SK-N-MC (cell line): ENCODE measurements at regions not wholly inside any gene's neighbourhood (a gene's known extent, or its start where the extent isn't known, plus 50 kb on each side); places are given as distances from the start of the nearest gene placed in this dataset.

ENCODE experiments used
- EZH2 ChIP-seq: fragments of 200-600 bp; sonication (generic); IDR thresholded peaks from one replicate; pipeline ENCODE4 v1.6.1; 2017; ENCODE audit warnings: antibody characterized with exemption
- FOXP2 ChIP-seq: optimal IDR thresholded peaks from 2 replicates; pipeline ENCODE3; 2011; ENCODE audit warnings: mild to moderate bottlenecking, moderate library complexity; ENCODE audit not compliant: insufficient read depth; ENCODE audit errors: extremely low read length, control extremely low read depth
- POLR2AphosphoS5 ChIP-seq: IDR thresholded peaks from 2 replicates; pipeline ENCODE4 v1.6.1; 2012; ENCODE audit warnings: mild to moderate bottlenecking, low read depth, low read length, borderline replicate concordance

DNA sequence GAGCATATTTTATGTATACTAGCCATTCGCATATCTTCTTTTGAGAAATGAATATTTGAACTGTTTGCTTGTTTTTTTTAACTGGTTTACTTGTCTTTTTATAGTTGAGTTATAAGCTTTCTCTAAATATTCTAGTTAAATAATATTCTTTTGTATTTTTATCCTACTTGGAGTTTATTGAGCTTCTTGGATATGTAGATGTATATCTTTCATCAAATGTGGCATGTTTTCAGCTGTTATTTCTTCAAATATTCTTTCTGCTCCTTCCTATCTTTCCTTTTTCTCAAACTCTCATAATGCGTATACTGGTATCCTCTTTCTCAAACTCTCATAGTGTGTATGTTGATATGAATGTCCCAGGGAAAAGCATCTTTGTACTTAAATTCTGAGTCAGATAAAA lies 100.3 kb upstream of the NCKAP5 start:
- TF ChIP-seq POLR2AphosphoS5 (no peak), EZH2 (no peak), FOXP2 (no peak)
